Liver (tissue), 3 donors: ENCODE measurements at regions not wholly inside any gene's neighbourhood (a gene's known extent, or its start where the extent isn't known, plus 50 kb on each side); places are given as distances from the start of the nearest gene placed in this dataset.

ENCODE experiments used
- FOXA1 ChIP-seq: IDR thresholded peaks from 2 replicates; pipeline ENCODE4 v1.6.1; 2016; ENCODE audit warnings: antibody characterized with exemption
- JUND ChIP-seq, 2 donors: IDR thresholded peaks; 2 replicates each; pipeline ENCODE4 v1.6.1; 2016; ENCODE audit warnings: antibody characterized with exemption in 2 of 2
- NR2F2 ChIP-seq: IDR thresholded peaks from 2 replicates; pipeline ENCODE4 v1.6.1; 2016; ENCODE audit warnings: antibody characterized with exemption
- SP1 ChIP-seq: IDR thresholded peaks from 2 replicates; pipeline ENCODE4 v1.6.1; 2018; ENCODE audit warnings: antibody characterized with exemption, mild to moderate bottlenecking
- TAF1 ChIP-seq: conservative IDR thresholded peaks from 2 replicates; pipeline ENCODE4 v1.6.1; 2016; ENCODE audit warnings: antibody characterized with exemption, mild to moderate bottlenecking
- TF ChIP-seq, protein P1 (sequence below): fragments of 150-350 bp; IDR thresholded peaks from 2 replicates; pipeline ENCODE4 v1.5.1; 2017; ENCODE audit warnings: improper control_type of control experiment, low read depth, low read length; ENCODE audit not compliant: missing input control
- TF ChIP-seq, protein P2 (sequence below): IDR thresholded peaks from 2 replicates; pipeline ENCODE4 v1.6.1; 2016; ENCODE audit warnings: antibody characterized with exemption
- TF ChIP-seq, protein P3 (sequence below): IDR thresholded peaks from 2 replicates; pipeline ENCODE4 v1.6.1; 2016; ENCODE audit warnings: antibody characterized with exemption
- TF ChIP-seq, protein P4 (sequence below): IDR thresholded peaks from 2 replicates; pipeline ENCODE4 v1.6.1; 2016; ENCODE audit warnings: antibody characterized with exemption, mild to moderate bottlenecking
- TF ChIP-seq, protein P5 (sequence below): IDR thresholded peaks from 2 replicates; pipeline ENCODE4 v1.6.1; 2016; ENCODE audit warnings: antibody characterized with exemption
- donor health status: healthy.
- donor health status: healthy.

DNA sequence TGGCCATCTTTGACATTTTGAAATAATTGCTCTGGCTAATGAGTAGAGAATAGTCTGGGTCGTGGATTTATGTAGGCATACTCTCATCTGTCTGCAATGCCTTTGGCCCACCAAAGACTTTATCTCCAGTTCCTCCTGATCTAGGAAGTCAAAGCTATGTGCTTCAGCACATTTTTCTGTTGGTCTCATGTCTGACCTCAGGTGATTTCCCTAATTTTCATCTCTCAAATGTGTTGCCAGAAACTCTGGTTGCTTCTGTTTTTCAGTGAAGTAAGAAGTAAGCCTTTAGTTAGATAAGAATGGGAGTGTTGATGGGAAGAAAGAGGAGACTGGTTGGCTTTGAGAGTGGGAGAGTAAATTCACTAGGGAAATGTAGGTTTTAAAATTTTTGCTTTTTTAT is 66.4 kb downstream of the GPR88 start:
- TF ChIP-seq, protein P1, sequence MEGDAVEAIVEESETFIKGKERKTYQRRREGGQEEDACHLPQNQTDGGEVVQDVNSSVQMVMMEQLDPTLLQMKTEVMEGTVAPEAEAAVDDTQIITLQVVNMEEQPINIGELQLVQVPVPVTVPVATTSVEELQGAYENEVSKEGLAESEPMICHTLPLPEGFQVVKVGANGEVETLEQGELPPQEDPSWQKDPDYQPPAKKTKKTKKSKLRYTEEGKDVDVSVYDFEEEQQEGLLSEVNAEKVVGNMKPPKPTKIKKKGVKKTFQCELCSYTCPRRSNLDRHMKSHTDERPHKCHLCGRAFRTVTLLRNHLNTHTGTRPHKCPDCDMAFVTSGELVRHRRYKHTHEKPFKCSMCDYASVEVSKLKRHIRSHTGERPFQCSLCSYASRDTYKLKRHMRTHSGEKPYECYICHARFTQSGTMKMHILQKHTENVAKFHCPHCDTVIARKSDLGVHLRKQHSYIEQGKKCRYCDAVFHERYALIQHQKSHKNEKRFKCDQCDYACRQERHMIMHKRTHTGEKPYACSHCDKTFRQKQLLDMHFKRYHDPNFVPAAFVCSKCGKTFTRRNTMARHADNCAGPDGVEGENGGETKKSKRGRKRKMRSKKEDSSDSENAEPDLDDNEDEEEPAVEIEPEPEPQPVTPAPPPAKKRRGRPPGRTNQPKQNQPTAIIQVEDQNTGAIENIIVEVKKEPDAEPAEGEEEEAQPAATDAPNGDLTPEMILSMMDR, result no peak
- TF ChIP-seq, protein P2, sequence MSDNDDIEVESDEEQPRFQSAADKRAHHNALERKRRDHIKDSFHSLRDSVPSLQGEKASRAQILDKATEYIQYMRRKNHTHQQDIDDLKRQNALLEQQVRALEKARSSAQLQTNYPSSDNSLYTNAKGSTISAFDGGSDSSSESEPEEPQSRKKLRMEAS, result no peak
- TF ChIP-seq, protein P3, sequence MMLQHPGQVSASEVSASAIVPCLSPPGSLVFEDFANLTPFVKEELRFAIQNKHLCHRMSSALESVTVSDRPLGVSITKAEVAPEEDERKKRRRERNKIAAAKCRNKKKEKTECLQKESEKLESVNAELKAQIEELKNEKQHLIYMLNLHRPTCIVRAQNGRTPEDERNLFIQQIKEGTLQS, result no peak
- no peak for TF ChIP-seq SP1
- no peak for TF ChIP-seq JUND (IDR thresholded peaks at IDR 0.05)
- TF ChIP-seq, protein P4, sequence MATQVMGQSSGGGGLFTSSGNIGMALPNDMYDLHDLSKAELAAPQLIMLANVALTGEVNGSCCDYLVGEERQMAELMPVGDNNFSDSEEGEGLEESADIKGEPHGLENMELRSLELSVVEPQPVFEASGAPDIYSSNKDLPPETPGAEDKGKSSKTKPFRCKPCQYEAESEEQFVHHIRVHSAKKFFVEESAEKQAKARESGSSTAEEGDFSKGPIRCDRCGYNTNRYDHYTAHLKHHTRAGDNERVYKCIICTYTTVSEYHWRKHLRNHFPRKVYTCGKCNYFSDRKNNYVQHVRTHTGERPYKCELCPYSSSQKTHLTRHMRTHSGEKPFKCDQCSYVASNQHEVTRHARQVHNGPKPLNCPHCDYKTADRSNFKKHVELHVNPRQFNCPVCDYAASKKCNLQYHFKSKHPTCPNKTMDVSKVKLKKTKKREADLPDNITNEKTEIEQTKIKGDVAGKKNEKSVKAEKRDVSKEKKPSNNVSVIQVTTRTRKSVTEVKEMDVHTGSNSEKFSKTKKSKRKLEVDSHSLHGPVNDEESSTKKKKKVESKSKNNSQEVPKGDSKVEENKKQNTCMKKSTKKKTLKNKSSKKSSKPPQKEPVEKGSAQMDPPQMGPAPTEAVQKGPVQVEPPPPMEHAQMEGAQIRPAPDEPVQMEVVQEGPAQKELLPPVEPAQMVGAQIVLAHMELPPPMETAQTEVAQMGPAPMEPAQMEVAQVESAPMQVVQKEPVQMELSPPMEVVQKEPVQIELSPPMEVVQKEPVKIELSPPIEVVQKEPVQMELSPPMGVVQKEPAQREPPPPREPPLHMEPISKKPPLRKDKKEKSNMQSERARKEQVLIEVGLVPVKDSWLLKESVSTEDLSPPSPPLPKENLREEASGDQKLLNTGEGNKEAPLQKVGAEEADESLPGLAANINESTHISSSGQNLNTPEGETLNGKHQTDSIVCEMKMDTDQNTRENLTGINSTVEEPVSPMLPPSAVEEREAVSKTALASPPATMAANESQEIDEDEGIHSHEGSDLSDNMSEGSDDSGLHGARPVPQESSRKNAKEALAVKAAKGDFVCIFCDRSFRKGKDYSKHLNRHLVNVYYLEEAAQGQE, result no peak
- TF ChIP-seq, protein P5, sequence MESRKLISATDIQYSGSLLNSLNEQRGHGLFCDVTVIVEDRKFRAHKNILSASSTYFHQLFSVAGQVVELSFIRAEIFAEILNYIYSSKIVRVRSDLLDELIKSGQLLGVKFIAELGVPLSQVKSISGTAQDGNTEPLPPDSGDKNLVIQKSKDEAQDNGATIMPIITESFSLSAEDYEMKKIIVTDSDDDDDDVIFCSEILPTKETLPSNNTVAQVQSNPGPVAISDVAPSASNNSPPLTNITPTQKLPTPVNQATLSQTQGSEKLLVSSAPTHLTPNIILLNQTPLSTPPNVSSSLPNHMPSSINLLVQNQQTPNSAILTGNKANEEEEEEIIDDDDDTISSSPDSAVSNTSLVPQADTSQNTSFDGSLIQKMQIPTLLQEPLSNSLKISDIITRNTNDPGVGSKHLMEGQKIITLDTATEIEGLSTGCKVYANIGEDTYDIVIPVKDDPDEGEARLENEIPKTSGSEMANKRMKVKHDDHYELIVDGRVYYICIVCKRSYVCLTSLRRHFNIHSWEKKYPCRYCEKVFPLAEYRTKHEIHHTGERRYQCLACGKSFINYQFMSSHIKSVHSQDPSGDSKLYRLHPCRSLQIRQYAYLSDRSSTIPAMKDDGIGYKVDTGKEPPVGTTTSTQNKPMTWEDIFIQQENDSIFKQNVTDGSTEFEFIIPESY, result no peak
- no peak for TF ChIP-seq FOXA1
- no peak for TF ChIP-seq NR2F2
- TF ChIP-seq TAF1, result no peak
